Smooth muscle cell (in vitro differentiated cells): ENCODE measurements at regions not wholly inside any gene's neighbourhood (a gene's known extent, or its start where the extent isn't known, plus 50 kb on each side); places are given as distances from the start of the nearest gene placed in this dataset.

Experiments used
- DNase-seq: peaks from one replicate; lab custom pipeline; 2025; ENCODE audit not compliant: unreplicated experiment; lab: John Stamatoyannopoulos, UW
- H2AFZ ChIP-seq: fragments of 200-600 bp; sonication (generic); 2 replicates; pipeline ENCODE4 v1.6.0; 2016; ENCODE audit warnings: antibody characterized with exemption, low read depth, mild to moderate bottlenecking
- H3F3A ChIP-seq: fragments of 200-600 bp; sonication (generic); 2 replicates; pipeline ENCODE4 v1.6.0; 2017; ENCODE audit warnings: antibody characterized with exemption, low read depth
- H3K27ac ChIP-seq: fragments of 200-600 bp; sonication (generic); 2 replicates; pipeline ENCODE4 v1.5.1; 2016; ENCODE audit warnings: low read depth, mild to moderate bottlenecking
- H3K27me3 ChIP-seq: fragments of 200-600 bp; sonication (generic); 2 replicates; pipeline ENCODE4 v1.6.1; 2016; ENCODE audit warnings: low read depth, mild to moderate bottlenecking
- H3K36me3 ChIP-seq: fragments of 200-600 bp; sonication (generic); 2 replicates; pipeline ENCODE4 v1.5.1; 2016; ENCODE audit warnings: low read depth
- H3K4me1 ChIP-seq: fragments of 200-600 bp; sonication (generic); 2 replicates; pipeline ENCODE4 v1.5.1; 2016; ENCODE audit warnings: low read depth
- H3K4me2 ChIP-seq: fragments of 200-600 bp; sonication (generic); 2 replicates; pipeline ENCODE4 v1.6.0; 2016; ENCODE audit warnings: mild to moderate bottlenecking
- H3K4me3 ChIP-seq: fragments of 200-600 bp; sonication (generic); 2 replicates; pipeline ENCODE4 v1.5.1; 2016; ENCODE audit warnings: mild to moderate bottlenecking
- H3K79me2 ChIP-seq: fragments of 200-600 bp; sonication (generic); 2 replicates; pipeline ENCODE4 v1.6.0; 2016; ENCODE audit warnings: low read depth, mild to moderate bottlenecking
- H3K9ac ChIP-seq: fragments of 200-600 bp; sonication (generic); 2 replicates; pipeline ENCODE4 v1.6.0; 2016; ENCODE audit warnings: low read depth
- H3K9me3 ChIP-seq: fragments of 200-600 bp; sonication (generic); replicated peaks from 2 replicates; pipeline ENCODE4 v1.5.1; 2016; ENCODE audit warnings: low read depth
- H4K20me1 ChIP-seq: fragments of 200-600 bp; sonication (generic); 2 replicates; pipeline ENCODE4 v1.6.0; 2016; ENCODE audit warnings: low read depth
- WGBS: methylation state at CpG from one replicate; pipeline ENCODE4 v1.1.7; 2016; ENCODE audit warnings: low lambda C conversion rate; 5-methylcytosine and 5-hydroxymethylcytosine counted together
- TF ChIP-seq, protein P1 (sequence below): fragments of 200-600 bp; sonication (generic); IDR thresholded peaks from 2 replicates; pipeline ENCODE4 v1.5.1; 2017; ENCODE audit warnings: borderline replicate concordance, mild to moderate bottlenecking, antibody characterized with exemption; ENCODE audit not compliant: insufficient read depth, poor library complexity, severe bottlenecking

DNA sequence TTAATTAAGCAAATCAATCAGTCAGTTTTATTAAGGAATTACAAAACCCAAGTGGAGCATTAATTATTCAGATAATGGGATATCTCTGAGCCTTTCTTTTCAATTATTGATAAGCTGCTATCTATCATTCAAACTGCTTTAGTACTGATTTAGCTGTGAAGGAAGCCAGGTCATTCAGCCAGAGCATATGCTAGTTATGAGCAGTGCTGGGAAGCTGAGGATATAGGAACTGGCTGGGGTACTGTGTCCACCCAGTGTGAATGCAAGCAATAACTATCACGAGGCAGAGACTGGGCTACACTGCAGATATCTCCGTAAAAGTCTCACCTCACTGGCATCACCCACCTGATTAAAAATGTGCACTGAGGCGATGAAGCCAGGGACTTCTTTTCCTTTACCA lies 496.7 kb upstream of the PIK3C3 start:
- no peaks in the 10 kb centered on the region for H3F3A ChIP-seq

DNA sequence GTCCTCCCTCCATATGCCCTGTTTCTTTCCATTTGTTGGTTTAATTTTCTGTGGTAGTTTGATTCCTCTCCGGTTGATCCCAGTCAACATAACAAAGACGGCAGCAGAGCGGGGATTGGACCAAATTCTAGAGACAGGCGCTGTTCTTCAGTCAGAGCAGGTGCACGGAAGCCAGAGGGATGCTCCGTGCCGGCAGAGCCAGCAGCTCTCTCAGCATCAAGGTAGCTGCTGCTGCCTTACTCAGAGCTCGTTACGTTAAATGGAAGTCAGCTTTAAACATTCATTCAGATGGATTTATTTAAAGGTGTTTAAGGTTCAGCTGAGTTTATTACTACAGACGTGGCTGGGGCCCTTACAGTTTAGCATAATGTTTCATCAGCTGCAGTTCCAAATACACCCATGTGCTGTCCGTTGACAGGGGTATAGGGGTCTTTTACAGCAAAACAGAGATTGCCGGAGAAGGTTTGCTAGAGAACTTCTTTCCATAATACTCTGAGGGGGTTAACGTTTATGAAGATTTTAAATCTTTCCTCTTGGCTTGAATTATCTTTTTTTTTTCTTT lies 497.2 kb upstream of the PIK3C3 start:
- H3F3A ChIP-seq: no peaks in the 10 kb centered on the region
- H3K9me3 ChIP-seq: peaks cover 3% of the 10 kb centered on the region
- no peaks in the 10 kb centered on the region for H4K20me1 ChIP-seq
- TF ChIP-seq, protein P1, sequence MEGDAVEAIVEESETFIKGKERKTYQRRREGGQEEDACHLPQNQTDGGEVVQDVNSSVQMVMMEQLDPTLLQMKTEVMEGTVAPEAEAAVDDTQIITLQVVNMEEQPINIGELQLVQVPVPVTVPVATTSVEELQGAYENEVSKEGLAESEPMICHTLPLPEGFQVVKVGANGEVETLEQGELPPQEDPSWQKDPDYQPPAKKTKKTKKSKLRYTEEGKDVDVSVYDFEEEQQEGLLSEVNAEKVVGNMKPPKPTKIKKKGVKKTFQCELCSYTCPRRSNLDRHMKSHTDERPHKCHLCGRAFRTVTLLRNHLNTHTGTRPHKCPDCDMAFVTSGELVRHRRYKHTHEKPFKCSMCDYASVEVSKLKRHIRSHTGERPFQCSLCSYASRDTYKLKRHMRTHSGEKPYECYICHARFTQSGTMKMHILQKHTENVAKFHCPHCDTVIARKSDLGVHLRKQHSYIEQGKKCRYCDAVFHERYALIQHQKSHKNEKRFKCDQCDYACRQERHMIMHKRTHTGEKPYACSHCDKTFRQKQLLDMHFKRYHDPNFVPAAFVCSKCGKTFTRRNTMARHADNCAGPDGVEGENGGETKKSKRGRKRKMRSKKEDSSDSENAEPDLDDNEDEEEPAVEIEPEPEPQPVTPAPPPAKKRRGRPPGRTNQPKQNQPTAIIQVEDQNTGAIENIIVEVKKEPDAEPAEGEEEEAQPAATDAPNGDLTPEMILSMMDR: no peak
- no peak overlapping the region for H2AFZ ChIP-seq
- no peaks in the 10 kb centered on the region for H3K27me3 ChIP-seq
- no peak overlapping the region for H3K4me3 ChIP-seq
- no peak for DNase-seq
- H3K27ac ChIP-seq: no peak overlapping the region
- no peak overlapping the region for H3K9ac ChIP-seq
- H3K79me2 ChIP-seq: no peaks in the 10 kb centered on the region
- no peaks in the 10 kb centered on the region for H3K4me1 ChIP-seq
- no peak overlapping the region for H3K4me2 ChIP-seq
- 88% methylated on average over 13 of the region's 13 CpGs for WGBS
- no peaks in the 10 kb centered on the region for H3K36me3 ChIP-seq

More for the DNA sequence above, 496.7 kb upstream of the PIK3C3 start:
- H3K27me3 ChIP-seq: no peaks in the 10 kb centered on the region
- peaks cover 3% of the 10 kb centered on the region for H3K9me3 ChIP-seq
- no peaks in the 10 kb centered on the region for H3K4me1 ChIP-seq
- no peak overlapping the region for H3K9ac ChIP-seq
- TF ChIP-seq, protein P1: no peak
- no peaks in the 10 kb centered on the region for H4K20me1 ChIP-seq
- H3K4me3 ChIP-seq: no peak overlapping the region
- no peak overlapping the region for H3K4me2 ChIP-seq
- no peak overlapping the region for H2AFZ ChIP-seq
- WGBS: 95% methylated on average over 3 of the region's 3 CpGs
- no peak overlapping the region for H3K27ac ChIP-seq
- no peaks in the 10 kb centered on the region for H3K79me2 ChIP-seq
- H3K36me3 ChIP-seq: no peaks in the 10 kb centered on the region
- DNase-seq: no peak

DNA sequence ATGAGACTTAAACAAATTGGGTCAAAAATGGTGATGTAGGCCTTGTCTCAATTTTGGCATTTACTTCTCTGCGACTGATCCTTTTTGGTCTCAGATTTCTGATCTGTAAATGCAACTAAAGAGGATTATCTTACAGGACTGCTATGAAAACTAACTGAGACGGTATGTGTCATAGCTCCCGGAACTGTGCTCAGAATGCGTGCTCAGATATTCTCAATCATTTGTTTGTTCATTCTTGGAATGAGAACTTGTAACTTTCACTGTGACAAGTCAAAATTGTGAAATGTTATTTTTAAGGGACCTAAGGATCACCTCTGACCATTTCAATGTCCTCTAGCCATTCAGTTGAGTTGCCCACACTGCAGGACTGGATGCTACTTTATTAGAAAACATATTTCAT lies 498.2 kb upstream of the PIK3C3 start:
- TF ChIP-seq, protein P1: no peak
- no peaks in the 10 kb centered on the region for H3K27me3 ChIP-seq
- H4K20me1 ChIP-seq: no peaks in the 10 kb centered on the region
- H3K4me3 ChIP-seq: no peak overlapping the region
- no peak for DNase-seq
- no peak overlapping the region for H3K9ac ChIP-seq
- no peaks in the 10 kb centered on the region for H3K79me2 ChIP-seq
- WGBS: 57% methylated on average over 4 of the region's 4 CpGs
- no peaks in the 10 kb centered on the region for H3F3A ChIP-seq
- no peaks in the 10 kb centered on the region for H3K4me1 ChIP-seq
- H3K36me3 ChIP-seq: no peaks in the 10 kb centered on the region
- H2AFZ ChIP-seq: no peak overlapping the region
- H3K9me3 ChIP-seq: peaks cover 3% of the 10 kb centered on the region
- no peak overlapping the region for H3K4me2 ChIP-seq
- no peak overlapping the region for H3K27ac ChIP-seq

DNA sequence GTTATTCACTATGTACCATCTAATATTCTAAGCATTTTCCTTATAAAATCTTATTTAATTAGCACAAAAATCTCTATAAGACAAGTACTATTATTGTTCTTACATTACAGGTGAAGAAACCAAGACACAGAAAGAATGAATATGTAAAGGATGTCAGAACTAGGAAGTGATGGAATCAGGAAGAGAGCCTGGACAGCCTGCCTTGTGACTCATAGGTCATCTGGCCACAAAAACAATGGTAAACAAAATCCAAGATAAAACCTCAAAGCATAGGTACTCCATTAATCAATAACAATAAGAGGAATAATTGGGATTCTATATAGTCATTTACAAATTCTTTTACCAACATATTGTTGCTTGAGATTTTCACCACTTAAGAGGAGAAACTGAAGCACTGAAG lies 505.4 kb upstream of the PIK3C3 start:
- no peaks in the 10 kb centered on the region for H3K79me2 ChIP-seq
- H3K36me3 ChIP-seq: no peaks in the 10 kb centered on the region
- H2AFZ ChIP-seq: no peak overlapping the region
- no peaks in the 10 kb centered on the region for H3F3A ChIP-seq
- DNase-seq: no peak
- no peak overlapping the region for H3K9ac ChIP-seq
- H3K4me3 ChIP-seq: no peak overlapping the region
- no peaks in the 10 kb centered on the region for H4K20me1 ChIP-seq
- H3K9me3 ChIP-seq: peaks cover 3% of the 10 kb centered on the region
- no peaks in the 10 kb centered on the region for H3K4me1 ChIP-seq
- no peak overlapping the region for H3K4me2 ChIP-seq
- H3K27ac ChIP-seq: no peak overlapping the region
- TF ChIP-seq, protein P1: no peak
- no peaks in the 10 kb centered on the region for H3K27me3 ChIP-seq
